Osteocyte (in vitro differentiated cells): ENCODE measurements at regions not wholly inside any gene's neighbourhood (a gene's known extent, or its start where the extent isn't known, plus 50 kb on each side); places are given as distances from the start of the nearest gene placed in this dataset.

Experiments used
- DNase-seq: peaks from one replicate; pipeline ENCODE4 v3.0.0; 2021; ENCODE audit warnings: mixed read lengths; ENCODE audit not compliant: unreplicated experiment; ENCODE audit errors: extremely low spot score
- H3K27ac Mint-ChIP-seq: one replicate; pipeline ENCODE4 v1.8.0; 2021; ENCODE audit warnings: mild to moderate bottlenecking, mixed read lengths; ENCODE audit not compliant: unreplicated experiment
- H3K27me3 Mint-ChIP-seq: one replicate; pipeline ENCODE4 v1.8.0; 2021; ENCODE audit warnings: mixed read lengths; ENCODE audit not compliant: unreplicated experiment
- H3K36me3 Mint-ChIP-seq: one replicate; pipeline ENCODE4 v1.8.0; 2021; ENCODE audit warnings: mixed read lengths; ENCODE audit not compliant: unreplicated experiment
- H3K4me1 Mint-ChIP-seq: one replicate; pipeline ENCODE4 v1.8.0; 2021; ENCODE audit warnings: mixed read lengths; ENCODE audit not compliant: unreplicated experiment
- H3K4me3 Mint-ChIP-seq: one replicate; pipeline ENCODE4 v1.8.0; 2021; ENCODE audit warnings: mild to moderate bottlenecking, moderate library complexity, mixed read lengths; ENCODE audit not compliant: unreplicated experiment
- H3K9me3 Mint-ChIP-seq: one replicate; pipeline ENCODE4 v1.8.0; 2021; ENCODE audit warnings: mixed read lengths; ENCODE audit not compliant: unreplicated experiment
- TF ChIP-seq, protein P1 (sequence below): fragments of 200-600 bp; sonication (generic); IDR thresholded peaks from 2 replicates; pipeline ENCODE4 v1.5.0; 2021; ENCODE audit warnings: antibody characterized with exemption, mild to moderate bottlenecking, moderate library complexity

- Mint-ChIP-seq H3K27ac (no peak overlapping the region), H3K4me1 (no peaks in the 10 kb centered on the region), H3K4me3 (no peak overlapping the region), H3K9me3 (peaks cover 27% of the 10 kb centered on the region), H3K27me3 (no peaks in the 10 kb centered on the region), H3K36me3 (no peaks in the 10 kb centered on the region)
- TF ChIP-seq, protein P1, sequence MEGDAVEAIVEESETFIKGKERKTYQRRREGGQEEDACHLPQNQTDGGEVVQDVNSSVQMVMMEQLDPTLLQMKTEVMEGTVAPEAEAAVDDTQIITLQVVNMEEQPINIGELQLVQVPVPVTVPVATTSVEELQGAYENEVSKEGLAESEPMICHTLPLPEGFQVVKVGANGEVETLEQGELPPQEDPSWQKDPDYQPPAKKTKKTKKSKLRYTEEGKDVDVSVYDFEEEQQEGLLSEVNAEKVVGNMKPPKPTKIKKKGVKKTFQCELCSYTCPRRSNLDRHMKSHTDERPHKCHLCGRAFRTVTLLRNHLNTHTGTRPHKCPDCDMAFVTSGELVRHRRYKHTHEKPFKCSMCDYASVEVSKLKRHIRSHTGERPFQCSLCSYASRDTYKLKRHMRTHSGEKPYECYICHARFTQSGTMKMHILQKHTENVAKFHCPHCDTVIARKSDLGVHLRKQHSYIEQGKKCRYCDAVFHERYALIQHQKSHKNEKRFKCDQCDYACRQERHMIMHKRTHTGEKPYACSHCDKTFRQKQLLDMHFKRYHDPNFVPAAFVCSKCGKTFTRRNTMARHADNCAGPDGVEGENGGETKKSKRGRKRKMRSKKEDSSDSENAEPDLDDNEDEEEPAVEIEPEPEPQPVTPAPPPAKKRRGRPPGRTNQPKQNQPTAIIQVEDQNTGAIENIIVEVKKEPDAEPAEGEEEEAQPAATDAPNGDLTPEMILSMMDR = no peak
- no peak for DNase-seq
Measured at GRCh38 chr18:38413193-38413592, 847.6 kb upstream of the CELF4 start.

DNA sequence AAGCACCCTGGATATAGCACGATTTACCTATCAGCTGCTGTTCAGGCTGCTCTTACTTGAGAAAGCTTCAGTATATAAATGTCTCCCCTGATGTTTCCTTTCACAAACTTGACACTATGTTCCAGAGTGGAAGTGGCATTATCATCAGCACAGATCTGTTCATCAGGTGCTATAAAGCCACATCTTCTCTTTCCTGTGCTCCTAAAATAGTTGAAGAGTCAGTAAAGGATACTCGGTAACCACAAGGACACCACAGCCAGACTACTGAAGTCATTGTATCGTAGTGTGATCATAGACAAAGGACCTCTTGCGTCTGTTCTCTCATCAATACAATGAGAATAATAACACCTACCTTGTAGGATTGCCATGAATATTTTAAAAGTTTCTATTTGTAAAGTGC, 841.0 kb upstream of the CELF4 start:
- no peak overlapping the region for H3K4me3 Mint-ChIP-seq
- no peaks in the 10 kb centered on the region for H3K36me3 Mint-ChIP-seq
- DNase-seq = no peak
- TF ChIP-seq, protein P1 = no peak
- no peak overlapping the region for H3K27ac Mint-ChIP-seq
- no peaks in the 10 kb centered on the region for H3K27me3 Mint-ChIP-seq
- no peaks in the 10 kb centered on the region for H3K4me1 Mint-ChIP-seq
- peaks cover 35% of the 10 kb centered on the region for H3K9me3 Mint-ChIP-seq

DNA sequence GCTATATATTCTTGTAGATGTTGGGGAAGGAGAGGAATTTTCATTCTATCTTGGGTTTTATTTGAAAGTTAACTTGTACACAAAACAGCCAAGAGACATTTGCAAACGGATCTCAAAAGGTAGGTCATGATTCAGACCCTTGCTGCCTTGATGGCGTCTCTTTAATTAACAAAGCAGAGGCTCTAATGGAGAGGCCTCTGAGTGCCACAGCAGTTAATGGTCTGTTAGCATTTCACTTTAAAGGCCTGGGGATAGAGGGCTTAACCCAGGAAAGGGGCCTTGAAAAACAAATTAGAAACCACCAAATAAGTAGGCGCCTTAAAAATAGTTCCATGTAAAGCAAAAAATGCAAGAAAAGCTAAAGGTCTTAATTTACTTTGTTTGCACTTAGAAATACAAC, 836.9 kb upstream of the CELF4 start:
- Mint-ChIP-seq H3K36me3 (no peaks in the 10 kb centered on the region), H3K4me1 (no peaks in the 10 kb centered on the region), H3K27me3 (no peaks in the 10 kb centered on the region), H3K27ac (no peak overlapping the region), H3K4me3 (no peak overlapping the region), H3K9me3 (peaks cover 12% of the 10 kb centered on the region)
- TF ChIP-seq, protein P1 = no peak
- DNase-seq = no peak

DNA sequence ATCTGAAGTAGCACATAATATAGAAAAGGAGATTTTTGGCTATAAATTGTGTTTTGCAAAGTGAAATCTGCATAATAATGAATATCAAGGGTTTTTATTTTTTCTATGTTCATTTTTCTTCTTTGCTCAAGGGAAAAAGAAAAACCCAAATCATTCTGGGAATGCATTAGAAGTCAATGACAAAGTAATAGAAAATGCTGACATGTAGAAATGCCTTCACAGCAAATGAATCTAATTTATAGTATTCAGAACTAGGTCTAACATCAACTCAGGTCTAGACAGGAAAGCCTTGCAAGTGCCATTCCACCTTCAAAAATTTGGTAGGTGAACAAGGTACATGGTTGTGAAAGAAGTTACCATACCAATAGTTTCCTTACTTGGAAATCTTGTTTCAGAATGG, 831.5 kb upstream of the CELF4 start:
- peaks cover 3% of the 10 kb centered on the region for H3K9me3 Mint-ChIP-seq
- H3K4me3 Mint-ChIP-seq = no peak overlapping the region
- TF ChIP-seq, protein P1 = no peak
- H3K27ac Mint-ChIP-seq = no peak overlapping the region
- DNase-seq = no peak
- H3K27me3 Mint-ChIP-seq = no peaks in the 10 kb centered on the region
- no peaks in the 10 kb centered on the region for H3K4me1 Mint-ChIP-seq
- H3K36me3 Mint-ChIP-seq = no peaks in the 10 kb centered on the region

GRCh38 chr18:38386146-38386545, 820.5 kb upstream of the CELF4 start:
- no peak overlapping the region for H3K4me3 Mint-ChIP-seq
- no peak overlapping the region for H3K27ac Mint-ChIP-seq
- H3K36me3 Mint-ChIP-seq = no peaks in the 10 kb centered on the region
- H3K4me1 Mint-ChIP-seq = no peaks in the 10 kb centered on the region
- no peaks in the 10 kb centered on the region for H3K27me3 Mint-ChIP-seq
- peaks cover 5% of the 10 kb centered on the region for H3K9me3 Mint-ChIP-seq
- TF ChIP-seq, protein P1 = no peak
- no peak for DNase-seq
